ENCODE measurements at regions not wholly inside any gene's neighbourhood (a gene's known extent, or its start where the extent isn't known, plus 50 kb on each side); places are given as distances from the start of the nearest gene placed in this dataset.
A peak's percentile ranks its signal among the peaks of the same experiment; 100 is the strongest.

DNA sequence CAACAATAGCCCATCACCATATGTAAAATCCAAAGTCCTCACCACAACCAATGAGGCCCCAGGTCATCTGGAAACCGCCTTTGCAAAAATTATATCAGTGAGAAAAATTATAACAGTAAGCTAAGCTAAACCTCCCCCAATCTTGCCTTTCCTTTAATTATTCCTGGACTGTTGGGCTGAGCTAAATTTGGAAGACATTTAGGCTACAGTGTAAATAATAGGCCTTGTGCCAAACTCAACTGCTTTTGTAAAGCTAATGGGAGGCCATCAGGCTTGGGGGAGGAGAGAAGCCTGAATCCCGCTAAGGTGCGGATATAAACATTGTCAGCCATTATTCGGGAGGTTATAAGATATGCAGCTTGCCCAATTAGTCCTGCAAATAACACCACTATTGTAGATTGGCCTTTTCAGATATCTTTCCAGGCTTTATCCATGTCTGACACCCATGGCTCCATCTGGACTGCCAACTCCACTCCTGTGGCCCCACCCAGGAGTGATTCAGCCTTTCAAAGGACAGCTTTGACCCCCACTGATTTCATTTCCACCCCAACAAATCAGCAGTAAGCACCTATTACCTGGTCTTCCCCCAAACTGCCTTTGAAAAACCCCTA is 53.0 kb upstream of the CA12 start:
- H3K9me3 Mint-ChIP-seq = peaks cover 3% of the 10 kb centered on the region
- H3K27ac Mint-ChIP-seq = peak overlapping the region; percentile 55
- TF ChIP-seq, protein P1, sequence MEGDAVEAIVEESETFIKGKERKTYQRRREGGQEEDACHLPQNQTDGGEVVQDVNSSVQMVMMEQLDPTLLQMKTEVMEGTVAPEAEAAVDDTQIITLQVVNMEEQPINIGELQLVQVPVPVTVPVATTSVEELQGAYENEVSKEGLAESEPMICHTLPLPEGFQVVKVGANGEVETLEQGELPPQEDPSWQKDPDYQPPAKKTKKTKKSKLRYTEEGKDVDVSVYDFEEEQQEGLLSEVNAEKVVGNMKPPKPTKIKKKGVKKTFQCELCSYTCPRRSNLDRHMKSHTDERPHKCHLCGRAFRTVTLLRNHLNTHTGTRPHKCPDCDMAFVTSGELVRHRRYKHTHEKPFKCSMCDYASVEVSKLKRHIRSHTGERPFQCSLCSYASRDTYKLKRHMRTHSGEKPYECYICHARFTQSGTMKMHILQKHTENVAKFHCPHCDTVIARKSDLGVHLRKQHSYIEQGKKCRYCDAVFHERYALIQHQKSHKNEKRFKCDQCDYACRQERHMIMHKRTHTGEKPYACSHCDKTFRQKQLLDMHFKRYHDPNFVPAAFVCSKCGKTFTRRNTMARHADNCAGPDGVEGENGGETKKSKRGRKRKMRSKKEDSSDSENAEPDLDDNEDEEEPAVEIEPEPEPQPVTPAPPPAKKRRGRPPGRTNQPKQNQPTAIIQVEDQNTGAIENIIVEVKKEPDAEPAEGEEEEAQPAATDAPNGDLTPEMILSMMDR (IDR thresholded peaks at IDR 0.05; ENCODE audit: unreplicated experiment) = no peak
- H3K27me3 Mint-ChIP-seq (ENCODE audit: low read depth) = peaks cover 12% of the 10 kb centered on the region
- DNase-seq (ENCODE audit: low spot score in 2 of 2, unreplicated experiment in 2 of 2) = no peak
- H3K4me1 Mint-ChIP-seq = peaks cover 37% of the 10 kb centered on the region
- no peak overlapping the region for H3K4me3 Mint-ChIP-seq
- no peaks in the 10 kb centered on the region for H3K36me3 Mint-ChIP-seq

DNA sequence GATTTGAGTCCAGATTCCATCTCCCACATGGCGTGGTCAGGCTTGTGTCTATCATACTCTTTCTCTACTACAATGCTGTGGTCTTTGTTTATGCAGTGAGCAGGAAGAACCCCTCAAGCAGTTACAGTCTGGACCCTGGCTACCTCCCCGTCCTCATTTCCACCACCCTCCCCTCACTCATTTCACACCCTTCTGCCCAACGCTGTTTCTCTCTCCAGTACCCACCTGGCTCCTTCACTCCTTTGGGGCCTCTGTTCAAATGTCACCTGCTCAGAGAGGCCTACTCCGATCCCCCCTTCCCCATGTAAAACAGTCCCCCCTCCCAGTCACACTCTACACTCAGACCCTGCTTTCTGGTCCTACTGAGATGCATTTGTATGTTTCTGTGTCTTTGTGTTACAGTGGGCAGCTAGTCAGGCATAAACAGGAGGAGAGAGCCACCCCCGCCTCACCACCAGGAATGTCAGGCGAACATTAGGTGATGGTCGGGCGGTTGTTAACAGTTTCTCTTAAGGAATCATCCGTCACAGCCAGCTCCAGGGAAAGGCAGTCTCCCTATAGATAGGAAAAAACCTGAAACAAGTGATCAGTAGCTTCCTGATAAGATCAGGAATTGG is 53.7 kb upstream of the CA12 start:
- H3K27me3 Mint-ChIP-seq (ENCODE audit: low read depth) = peaks cover 13% of the 10 kb centered on the region
- H3K36me3 Mint-ChIP-seq = no peaks in the 10 kb centered on the region
- peaks cover 37% of the 10 kb centered on the region for H3K4me1 Mint-ChIP-seq
- TF ChIP-seq, protein P1 (IDR thresholded peaks at IDR 0.05; ENCODE audit: unreplicated experiment) = no peak
- H3K4me3 Mint-ChIP-seq = no peak overlapping the region
- no peaks in the 10 kb centered on the region for H3K9me3 Mint-ChIP-seq
- peak overlapping the region; percentile 55 for H3K27ac Mint-ChIP-seq
- DNase-seq (ENCODE audit: low spot score in 2 of 2, unreplicated experiment in 2 of 2) = no peak

DNA sequence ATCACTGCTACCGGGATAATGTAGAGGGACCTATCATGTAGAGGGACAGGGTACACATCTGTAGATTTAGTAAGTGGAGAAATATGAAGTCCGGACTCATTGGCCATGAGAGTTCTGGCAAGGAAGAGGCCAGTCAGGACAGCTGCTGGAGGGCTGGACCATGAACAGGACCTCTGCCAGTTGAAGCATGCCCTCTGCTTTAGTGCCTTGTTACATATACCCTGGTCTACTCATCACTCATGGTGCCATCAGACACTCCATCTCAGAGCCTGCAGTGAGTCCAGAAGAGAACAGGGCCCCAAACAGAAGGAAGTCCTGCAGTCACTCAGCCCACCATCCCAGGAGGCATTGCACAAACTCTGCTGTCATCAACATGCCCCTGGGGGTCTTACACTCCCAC is 54.7 kb upstream of the CA12 start:
- Mint-ChIP-seq H3K27me3 (ENCODE audit: low read depth) (peaks cover 14% of the 10 kb centered on the region), H3K4me3 (peak overlapping the region; percentile 2), H3K27ac (peak overlapping the region; percentile 95), H3K9me3 (no peaks in the 10 kb centered on the region), H3K36me3 (no peaks in the 10 kb centered on the region), H3K4me1 (peaks cover 37% of the 10 kb centered on the region)
- TF ChIP-seq, protein P1 (IDR thresholded peaks at IDR 0.05; ENCODE audit: unreplicated experiment) = no peak
- no peak for DNase-seq (ENCODE audit: low spot score in 2 of 2, unreplicated experiment in 2 of 2)

DNA sequence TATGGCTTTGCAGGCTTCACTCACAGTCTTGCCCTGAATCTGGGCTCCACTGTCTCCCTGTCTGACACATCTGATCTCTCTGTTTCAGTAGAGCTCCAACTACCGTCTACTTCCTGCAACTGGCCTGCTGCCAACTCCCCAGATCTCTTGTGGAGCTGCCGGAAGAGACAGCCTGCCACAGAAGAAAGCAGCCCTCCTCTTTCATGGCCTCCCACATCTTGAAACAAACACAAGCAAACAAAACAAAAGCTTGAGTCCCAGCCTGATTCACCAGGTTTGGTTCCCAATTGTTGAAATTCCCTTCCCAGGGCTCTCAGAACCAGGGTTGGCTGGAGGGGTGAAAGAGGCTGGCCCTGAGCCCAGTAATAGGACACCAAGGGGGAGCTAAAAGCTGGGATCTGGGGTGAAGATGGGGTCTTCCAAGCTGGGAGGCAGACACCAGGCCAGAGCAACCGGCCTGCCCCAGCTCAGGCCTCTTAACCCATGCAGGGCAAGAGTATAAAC is 55.3 kb upstream of the CA12 start:
- TF ChIP-seq, protein P1 (IDR thresholded peaks at IDR 0.05; ENCODE audit: unreplicated experiment) = no peak
- Mint-ChIP-seq H3K36me3 (no peaks in the 10 kb centered on the region), H3K4me1 (peaks cover 37% of the 10 kb centered on the region), H3K27me3 (ENCODE audit: low read depth) (peaks cover 8% of the 10 kb centered on the region), H3K4me3 (peak overlapping the region; percentile 2), H3K9me3 (no peaks in the 10 kb centered on the region), H3K27ac (peak overlapping the region; percentile 95)
- DNase-seq (ENCODE audit: low spot score in 2 of 2, unreplicated experiment in 2 of 2) = peak; percentile 70 to 83

DNA sequence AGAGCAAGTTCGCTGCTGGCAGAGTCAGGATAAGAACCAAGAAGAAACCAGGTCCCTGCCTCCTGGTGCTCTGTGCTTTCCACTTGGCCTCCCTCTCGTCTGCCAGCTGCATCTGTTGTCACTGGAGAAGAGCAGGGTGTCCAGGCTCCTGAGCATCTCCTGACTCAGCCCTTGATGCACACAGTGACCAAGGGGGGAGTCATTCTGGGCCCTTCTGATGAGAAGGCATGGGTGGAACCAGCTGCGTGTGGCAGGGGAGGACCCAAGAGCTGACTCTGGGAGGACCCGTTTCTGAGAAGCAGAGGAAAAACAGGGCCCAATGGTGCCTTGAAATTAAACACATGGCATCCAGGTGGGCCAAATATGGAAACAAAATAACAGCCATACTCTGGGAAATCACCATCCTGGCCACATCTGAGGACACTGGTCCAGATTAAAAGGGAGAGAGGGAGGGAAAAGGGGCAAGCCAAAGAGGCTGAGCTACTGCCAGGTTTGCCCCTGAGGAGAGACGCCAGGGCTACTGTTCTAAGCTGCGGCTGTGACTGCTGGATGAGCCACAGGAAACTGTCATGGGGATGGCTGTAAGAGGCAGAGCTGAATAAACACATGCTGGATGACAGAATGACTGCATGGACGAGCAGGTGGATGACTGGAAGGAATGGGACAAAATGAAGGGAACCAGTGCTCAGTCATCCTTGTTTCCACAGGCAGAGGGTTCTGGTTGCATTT is 58.1 kb upstream of the CA12 start:
- H3K4me1 Mint-ChIP-seq = peaks cover 31% of the 10 kb centered on the region
- TF ChIP-seq, protein P1 (IDR thresholded peaks at IDR 0.05; ENCODE audit: unreplicated experiment) = no peak
- no peaks in the 10 kb centered on the region for H3K9me3 Mint-ChIP-seq
- no peak for DNase-seq (ENCODE audit: low spot score in 2 of 2, unreplicated experiment in 2 of 2)
- H3K4me3 Mint-ChIP-seq = no peak overlapping the region
- peaks cover 3% of the 10 kb centered on the region for H3K27me3 Mint-ChIP-seq (ENCODE audit: low read depth)
- no peaks in the 10 kb centered on the region for H3K36me3 Mint-ChIP-seq
- H3K27ac Mint-ChIP-seq = no peak overlapping the region
